AG04450 (cell line): ENCODE measurements at regions not wholly inside any gene's neighbourhood (a gene's known extent, or its start where the extent isn't known, plus 50 kb on each side); places are given as distances from the start of the nearest gene placed in this dataset.

ENCODE experiments used
- CTCF ChIA-PET: fragments of 300-600, 350-600 bp; formaldehyde crosslinking; extraction: SDS; loops from one replicate; lab custom pipeline; 2022; ENCODE audit warnings: antibody characterized with exemption, inconsistent platforms; lab: Charles Lee
- POLR2A ChIA-PET: fragments of 350-600 bp; formaldehyde crosslinking; extraction: SDS; loops from one replicate; lab custom pipeline; 2021; ENCODE audit warnings: antibody characterized with exemption, inconsistent platforms; lab: Yijun Ruan, JAX
- DNase-seq: peaks from one replicate; pipeline ENCODE4 v3.0.0-alpha.2; 2011; ENCODE audit warnings: low read depth, low spot score
- H3K27ac ChIP-seq: one replicate; pipeline ENCODE4 v1.5.1; 2012; ENCODE audit warnings: low read depth, low read length, control low read depth
- H3K27me3 ChIP-seq: one replicate; pipeline ENCODE4 v1.6.0; 2012; ENCODE audit warnings: low read length; ENCODE audit not compliant: control insufficient read depth, insufficient read depth
- H3K4me3 ChIP-seq: 2 replicates; pipeline ENCODE4 v1.5.1; 2011; ENCODE audit warnings: mild to moderate bottlenecking, low read depth, low read length, control low read depth
- H3K9me3 ChIP-seq: 2 replicates; pipeline ENCODE4 v1.5.1; 2012; ENCODE audit warnings: low read length; ENCODE audit not compliant: control insufficient read depth, insufficient read depth
- CTCF ChIP-seq: IDR thresholded peaks from 2 replicates; pipeline ENCODE4 v1.5.1; 2011; ENCODE audit warnings: low read depth, low read length, control low read depth, inconsistent platforms

GRCh38 chr13:44750630-44751029, 174.5 kb upstream of the TSC22D1 start:
- H3K9me3 ChIP-seq, result no peaks in the 10 kb centered on the region
- H3K4me3 ChIP-seq, result no peak overlapping the region
- ChIA-PET POLR2A (no interaction called here), CTCF (no interaction called here)
- DNase-seq, result no peak
- no peaks in the 10 kb centered on the region for H3K27me3 ChIP-seq
- no peak for TF ChIP-seq CTCF
- no peak overlapping the region for H3K27ac ChIP-seq

DNA sequence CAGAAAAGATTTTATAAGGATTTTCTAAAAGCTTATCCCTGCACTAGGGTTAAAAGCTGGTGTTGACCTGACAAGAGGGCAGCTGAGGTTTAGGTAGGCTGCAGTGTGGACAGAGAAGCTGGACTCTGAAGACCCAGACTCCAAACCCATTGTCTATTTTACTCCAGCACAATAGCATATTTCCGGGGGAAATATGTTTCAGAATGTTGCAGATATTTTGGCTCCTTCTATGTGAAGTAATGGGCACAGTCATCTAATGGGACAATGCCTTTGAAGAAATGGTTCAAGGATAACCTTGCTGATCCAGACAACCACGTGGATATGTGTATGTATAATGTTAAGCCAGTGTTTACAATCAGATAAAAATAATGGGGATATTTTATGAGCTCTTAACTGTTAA, 173.8 kb upstream of the TSC22D1 start:
- Histone ChIP-seq H3K27me3 (no peaks in the 10 kb centered on the region), H3K9me3 (no peaks in the 10 kb centered on the region), H3K27ac (no peak overlapping the region), H3K4me3 (no peak overlapping the region)
- DNase-seq, result no peak
- ChIA-PET POLR2A (no interaction called here), CTCF (no interaction called here)
- no peak for TF ChIP-seq CTCF

DNA sequence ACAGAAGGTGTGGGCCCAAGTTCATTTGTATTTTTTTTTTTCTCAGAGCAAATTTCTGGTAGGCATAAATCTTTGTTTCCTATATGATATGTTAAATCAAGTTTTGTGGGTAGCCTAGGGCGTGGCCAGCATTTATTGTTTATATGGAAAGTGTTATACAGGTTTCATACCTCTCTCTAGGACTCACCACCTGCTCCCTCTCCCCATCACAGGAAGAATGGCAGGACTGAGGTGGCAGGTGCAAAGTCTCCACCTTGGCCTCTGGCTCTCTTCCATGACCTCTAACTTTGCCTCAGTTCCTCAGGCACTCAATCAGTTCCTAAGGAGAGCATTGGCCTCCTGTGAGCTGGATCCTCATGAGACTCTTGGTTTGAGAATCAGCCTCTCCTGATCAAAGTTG, 172.3 kb upstream of the TSC22D1 start:
- no peak for DNase-seq
- TF ChIP-seq CTCF, result no peak
- Histone ChIP-seq H3K9me3 (peaks cover 2% of the 10 kb centered on the region; the same call in 1 of the 2 replicates), H3K4me3 (no peak overlapping the region), H3K27me3 (no peaks in the 10 kb centered on the region), H3K27ac (no peak overlapping the region)
- ChIA-PET POLR2A (no interaction called here), CTCF (no interaction called here)

- Histone ChIP-seq H3K27ac (no peak overlapping the region), H3K9me3 (peaks cover 2% of the 10 kb centered on the region; the same call in 1 of the 2 replicates), H3K4me3 (no peak overlapping the region), H3K27me3 (no peaks in the 10 kb centered on the region)
- ChIA-PET CTCF (interaction anchor here (0.7 kb wide), 1 partner anchor 226 kb away, joined by 3 read pairs; no protein-coding TSS in a partner anchor), POLR2A (no interaction called here)
- no peak for TF ChIP-seq CTCF
- no peak for DNase-seq
Measured at GRCh38 chr13:44747179-44747578, 171.0 kb upstream of the TSC22D1 start.

DNA sequence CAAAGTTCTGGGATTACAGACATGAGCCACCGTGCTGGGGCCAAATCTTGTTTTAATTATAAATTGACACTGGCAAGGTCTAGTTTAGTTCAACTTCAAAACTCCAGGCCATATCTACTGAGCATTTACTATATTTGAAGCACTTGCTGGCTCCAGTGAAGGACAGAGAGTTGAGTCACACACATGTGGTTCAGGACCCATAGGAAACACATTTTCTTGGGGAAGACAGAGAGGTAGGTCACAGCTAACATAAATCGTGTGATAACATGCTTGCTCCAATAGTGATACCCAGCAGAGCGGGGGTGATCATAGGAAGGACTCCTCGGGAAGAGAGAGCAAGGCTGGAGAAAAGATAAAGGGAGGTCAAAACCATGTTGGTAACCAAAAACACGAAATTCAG, 170.6 kb upstream of the TSC22D1 start:
- Histone ChIP-seq H3K27me3 (no peaks in the 10 kb centered on the region), H3K9me3 (peaks cover 2% of the 10 kb centered on the region; the same call in 1 of the 2 replicates), H3K4me3 (no peak overlapping the region), H3K27ac (no peak overlapping the region)
- ChIA-PET CTCF (interaction anchor here (0.7 kb wide), 1 partner anchor 227 kb away, joined by 3 read pairs; no protein-coding TSS in a partner anchor), POLR2A (no interaction called here)
- DNase-seq, result no peak
- TF ChIP-seq CTCF, result no peak
